ENCODE measurements at regions not wholly inside any gene's neighbourhood (a gene's known extent, or its start where the extent isn't known, plus 50 kb on each side); places are given as distances from the start of the nearest gene placed in this dataset.

DNA sequence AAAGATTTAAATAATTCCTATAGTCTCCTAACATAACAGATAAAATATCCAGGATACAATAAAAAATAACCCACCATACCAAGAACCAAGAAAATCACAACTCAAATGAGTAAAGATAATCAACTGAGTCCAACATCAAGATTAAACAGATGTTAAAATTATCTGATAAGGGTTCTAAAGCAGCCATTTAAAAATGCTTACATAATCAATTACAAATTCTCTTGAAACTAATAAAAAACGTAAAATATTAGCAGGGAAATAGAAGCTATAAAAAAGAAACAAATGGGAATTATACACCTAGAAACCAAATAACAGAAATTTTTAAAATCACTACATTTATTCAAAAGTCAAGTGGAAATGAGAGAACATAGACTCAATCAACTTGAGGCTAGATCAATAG, 297.7 kb upstream of the RAB6C start:
- TF ChIP-seq, protein P1, sequence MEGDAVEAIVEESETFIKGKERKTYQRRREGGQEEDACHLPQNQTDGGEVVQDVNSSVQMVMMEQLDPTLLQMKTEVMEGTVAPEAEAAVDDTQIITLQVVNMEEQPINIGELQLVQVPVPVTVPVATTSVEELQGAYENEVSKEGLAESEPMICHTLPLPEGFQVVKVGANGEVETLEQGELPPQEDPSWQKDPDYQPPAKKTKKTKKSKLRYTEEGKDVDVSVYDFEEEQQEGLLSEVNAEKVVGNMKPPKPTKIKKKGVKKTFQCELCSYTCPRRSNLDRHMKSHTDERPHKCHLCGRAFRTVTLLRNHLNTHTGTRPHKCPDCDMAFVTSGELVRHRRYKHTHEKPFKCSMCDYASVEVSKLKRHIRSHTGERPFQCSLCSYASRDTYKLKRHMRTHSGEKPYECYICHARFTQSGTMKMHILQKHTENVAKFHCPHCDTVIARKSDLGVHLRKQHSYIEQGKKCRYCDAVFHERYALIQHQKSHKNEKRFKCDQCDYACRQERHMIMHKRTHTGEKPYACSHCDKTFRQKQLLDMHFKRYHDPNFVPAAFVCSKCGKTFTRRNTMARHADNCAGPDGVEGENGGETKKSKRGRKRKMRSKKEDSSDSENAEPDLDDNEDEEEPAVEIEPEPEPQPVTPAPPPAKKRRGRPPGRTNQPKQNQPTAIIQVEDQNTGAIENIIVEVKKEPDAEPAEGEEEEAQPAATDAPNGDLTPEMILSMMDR (IDR thresholded peaks at IDR 0.05 in 4 of 5, conservative IDR thresholded peaks at IDR 0.05 in 1 of 5), result no peak
- TF ChIP-seq POLR2A (IDR thresholded peaks at IDR 0.05), result no peak
